GM19395 (cell line): ENCODE measurements at regions not wholly inside any gene's neighbourhood (a gene's known extent, or its start where the extent isn't known, plus 50 kb on each side); places are given as distances from the start of the nearest gene placed in this dataset.

Experiments used
- ATAC-seq: cut with Tn5 transposase; IDR thresholded peaks from one replicate; pipeline ENCODE4 v1.9.1; 2021; ENCODE audit warnings: mild to moderate bottlenecking, moderate library complexity; ENCODE audit not compliant: unreplicated experiment

GRCh38 chr10:130579913-130580312 lies 443.7 kb downstream of the GLRX3 start:
- no peak for ATAC-seq

GRCh38 chr10:130580975-130581374 lies 444.8 kb downstream of the GLRX3 start:
- ATAC-seq, result no peak

- no peak for ATAC-seq
Measured at GRCh38 chr10:130587718-130588117, 451.5 kb downstream of the GLRX3 start.

GRCh38 chr10:130606001-130606405 lies 469.8 kb downstream of the GLRX3 start:
- ATAC-seq, result no peak

GRCh38 chr10:130607366-130607765 lies 471.2 kb downstream of the GLRX3 start:
- ATAC-seq, result no peak

- no peak for ATAC-seq
Measured at GRCh38 chr10:130611239-130611638, 475.0 kb downstream of the GLRX3 start.

GRCh38 chr10:130615457-130615856 lies 479.3 kb downstream of the GLRX3 start:
- ATAC-seq, result no peak

GRCh38 chr10:130617985-130618384 lies 481.8 kb downstream of the GLRX3 start:
- ATAC-seq, result no peak

GRCh38 chr10:130618647-130619046 lies 482.5 kb downstream of the GLRX3 start:
- no peak for ATAC-seq

GRCh38 chr10:130621231-130621775 lies 485.1 kb downstream of the GLRX3 start:
- ATAC-seq, result no peak

- ATAC-seq, result no peak
Measured at GRCh38 chr10:130623680-130624267, 487.6 kb downstream of the GLRX3 start.

- no peak for ATAC-seq
Measured at GRCh38 chr10:130627346-130628045, 491.3 kb downstream of the GLRX3 start.

GRCh38 chr10:130630135-130630534 lies 493.9 kb downstream of the GLRX3 start:
- no peak for ATAC-seq

- no peak for ATAC-seq
Measured at GRCh38 chr10:130631142-130632096, 495.2 kb downstream of the GLRX3 start.

GRCh38 chr10:130634816-130635215 lies 498.6 kb downstream of the GLRX3 start:
- ATAC-seq, result no peak

- no peak for ATAC-seq
Measured at GRCh38 chr10:130635528-130635927, 499.3 kb downstream of the GLRX3 start.

GRCh38 chr10:130636313-130636930 lies 500.2 kb downstream of the GLRX3 start:
- no peak for ATAC-seq

GRCh38 chr10:130637089-130637676 lies 501.0 kb downstream of the GLRX3 start:
- no peak for ATAC-seq

GRCh38 chr10:130638991-130639390 lies 502.8 kb downstream of the GLRX3 start:
- ATAC-seq, result no peak

- no peak for ATAC-seq
Measured at GRCh38 chr10:130642926-130643325, 506.7 kb downstream of the GLRX3 start.
